Vagina (tissue), 2 donors: ENCODE measurements at regions not wholly inside any gene's neighbourhood (a gene's known extent, or its start where the extent isn't known, plus 50 kb on each side); places are given as distances from the start of the nearest gene placed in this dataset.
"Not testable (repeated sequence)": the region's sequence is repeated elsewhere in the genome, so short reads cannot be mapped to it uniquely, and the experiment has no call there.

ENCODE experiments used
- DNase-seq, 2 donors: peaks; one replicate each; pipeline ENCODE4 v3.0.0-alpha.2; 2017; ENCODE audit errors: extremely low spot score in 2 of 2
- H3K27ac ChIP-seq: fragments of 200-600 bp; sonication (generic); one replicate; pipeline ENCODE4 v1.5.1; 2019
- H3K27me3 ChIP-seq: fragments of 200-600 bp; sonication (generic); one replicate; pipeline ENCODE4 v1.5.1; 2019
- H3K36me3 ChIP-seq, 2 donors: fragments of 200-600 bp; sonication (generic); one replicate each; pipeline ENCODE4 v1.5.1; 2017 to 2019
- H3K4me1 ChIP-seq: fragments of 200-600 bp; sonication (generic); one replicate; pipeline ENCODE4 v1.5.1; 2019
- H3K4me3 ChIP-seq, 2 donors: fragments of 200-600 bp; sonication (generic); 1 replicate in 1 of 2; 2 replicates in 1 of 2; pipeline ENCODE4 v1.5.1; 2016 to 2019
- H3K9me3 ChIP-seq: fragments of 200-600 bp; sonication (generic); one replicate; pipeline ENCODE4 v1.5.1; 2019
- CTCF ChIP-seq, 3 experiments: fragments of 450-650 bp in 2 of 3; fragments of 200-600 bp in 1 of 3; sonication (generic) in 1 of 3; IDR thresholded peaks; one replicate each; pipeline ENCODE4 v1.5.1; 2017 to 2019; ENCODE audit warnings: antibody characterized with exemption in 3 of 3, mild to moderate bottlenecking in 2 of 3, moderate library complexity in 2 of 3
- POLR2A ChIP-seq, 2 donors: fragments of 450-650 bp; IDR thresholded peaks; one replicate each; pipeline ENCODE4 v1.6.1; 2017; ENCODE audit warnings: antibody characterized with exemption in 2 of 2, mild to moderate bottlenecking in 2 of 2, moderate library complexity in 2 of 2
- POLR2AphosphoS5 ChIP-seq, 2 donors: sonication (generic); formaldehyde crosslinking; IDR thresholded peaks; one replicate each; pipeline ENCODE4 v1.9.0; 2017; ENCODE audit warnings: antibody characterized with exemption in 2 of 2, mild to moderate bottlenecking in 2 of 2, low read depth in 1 of 2; ENCODE audit not compliant: insufficient read depth in 1 of 2
- intact Hi-C: fragments of 100-400 bp; cut with DNase I; formaldehyde crosslinking; loops from one replicate; pipeline ENCODE4 v1.15.1; 2023

- intact Hi-C loops, result no loop called here
- no peaks in the 10 kb centered on the region for H3K27me3 ChIP-seq
- H3K27ac ChIP-seq, result no peak overlapping the region
- TF ChIP-seq POLR2A (IDR thresholded peaks at IDR 0.05), result no peak
- TF ChIP-seq POLR2AphosphoS5 (IDR thresholded peaks at IDR 0.05; ENCODE audit: insufficient read depth in 1 of 2, low read depth in 1 of 2), result no peak
- no peak for TF ChIP-seq CTCF (IDR thresholded peaks at IDR 0.05)
- no peaks in the 10 kb centered on the region for H3K9me3 ChIP-seq
- no peaks in the 10 kb centered on the region for H3K36me3 ChIP-seq
- H3K4me1 ChIP-seq, result no peaks in the 10 kb centered on the region
- H3K4me3 ChIP-seq, result no peak overlapping the region
- DNase-seq, result no peak
Measured at GRCh38 chr14:38948171-38948570, 154.9 kb downstream of the SEC23A start.

GRCh38 chr14:38947343-38947742, 155.7 kb downstream of the SEC23A start:
- TF ChIP-seq POLR2A (IDR thresholded peaks at IDR 0.05) (no peak), POLR2AphosphoS5 (IDR thresholded peaks at IDR 0.05; ENCODE audit: insufficient read depth in 1 of 2, low read depth in 1 of 2) (no peak), CTCF (IDR thresholded peaks at IDR 0.05) (no peak)
- no peaks in the 10 kb centered on the region for H3K9me3 ChIP-seq
- intact Hi-C loops, result no loop called here
- H3K4me3 ChIP-seq, result no peak overlapping the region
- H3K27ac ChIP-seq, result no peak overlapping the region
- H3K27me3 ChIP-seq, result no peaks in the 10 kb centered on the region
- H3K36me3 ChIP-seq, result no peaks in the 10 kb centered on the region
- DNase-seq, result no peak
- no peaks in the 10 kb centered on the region for H3K4me1 ChIP-seq

GRCh38 chr14:38944691-38945090, 158.3 kb downstream of the SEC23A start:
- no peaks in the 10 kb centered on the region for H3K27me3 ChIP-seq
- intact Hi-C loops, result no loop called here
- H3K4me1 ChIP-seq, result no peaks in the 10 kb centered on the region
- TF ChIP-seq POLR2A (IDR thresholded peaks at IDR 0.05) (no peak), POLR2AphosphoS5 (IDR thresholded peaks at IDR 0.05; ENCODE audit: insufficient read depth in 1 of 2, low read depth in 1 of 2) (no peak), CTCF (IDR thresholded peaks at IDR 0.05) (no peak)
- H3K36me3 ChIP-seq, result no peaks in the 10 kb centered on the region
- no peaks in the 10 kb centered on the region for H3K9me3 ChIP-seq
- no peak for DNase-seq
- no peak overlapping the region for H3K4me3 ChIP-seq
- no peak overlapping the region for H3K27ac ChIP-seq

- Histone ChIP-seq H3K27me3 (no peaks in the 10 kb centered on the region), H3K27ac (no peak overlapping the region), H3K9me3 (no peaks in the 10 kb centered on the region), H3K36me3 (no peaks in the 10 kb centered on the region), H3K4me3 (no peak overlapping the region), H3K4me1 (no peaks in the 10 kb centered on the region)
- intact Hi-C loops, result no loop called here
- no peak for TF ChIP-seq POLR2A (IDR thresholded peaks at IDR 0.05)
- no peak for TF ChIP-seq CTCF (IDR thresholded peaks at IDR 0.05)
- DNase-seq, result no peak
Measured at GRCh38 chr14:38941488-38941887, 161.5 kb downstream of the SEC23A start.

GRCh38 chr14:38932653-38933000, 170.4 kb downstream of the SEC23A start:
- H3K27ac ChIP-seq, DNase-seq, H3K4me1 ChIP-seq, H3K36me3 ChIP-seq, H3K9me3 ChIP-seq, H3K27me3 ChIP-seq, H3K4me3 ChIP-seq, intact Hi-C loops: not testable (repeated sequence)
